ENCODE measurements at regions not wholly inside any gene's neighbourhood (a gene's known extent, or its start where the extent isn't known, plus 50 kb on each side); places are given as distances from the start of the nearest gene placed in this dataset.

- no peak overlapping the region for H3K4me2 ChIP-seq (ENCODE audit: extremely low read depth, insufficient read depth, low read length)
- no peak overlapping the region for H3K9ac ChIP-seq (ENCODE audit: insufficient read depth, low read length)
- H3K27me3 ChIP-seq (ENCODE audit: control insufficient read depth, insufficient read depth, low read length) = no peaks in the 10 kb centered on the region
- no peak overlapping the region for H2AFZ ChIP-seq (ENCODE audit: low read length)
- no peaks in the 10 kb centered on the region for H3K9me3 ChIP-seq (ENCODE audit: control insufficient read depth, insufficient read depth, low read depth, low read length)
- H4K20me1 ChIP-seq (ENCODE audit: control insufficient read depth, extremely low read depth, insufficient read depth, low read length) = no peaks in the 10 kb centered on the region
- no peak overlapping the region for H3K4me3 ChIP-seq (replicated peaks in 1 of 4; ENCODE audit: control extremely low read depth in 1 of 4, insufficient read depth in 1 of 4, low read depth in 3 of 4, low read length in 4 of 4)
- no peaks in the 10 kb centered on the region for H3K36me3 ChIP-seq (ENCODE audit: control insufficient read depth, insufficient read depth, low read length)
- DNase-seq (ENCODE audit: low read depth in 2 of 2) = no peak
- H3K27ac ChIP-seq (ENCODE audit: insufficient read depth, low read length) = no peak overlapping the region
- no peaks in the 10 kb centered on the region for H3K79me2 ChIP-seq (ENCODE audit: control insufficient read depth, insufficient read depth, low read length)
- no peaks in the 10 kb centered on the region for H3K4me1 ChIP-seq (ENCODE audit: control insufficient read depth, extremely low read depth, insufficient read depth, low read length)
- TF ChIP-seq CTCF (conservative IDR thresholded peaks at IDR 0.05 in 1 of 2, IDR thresholded peaks at IDR 0.05 in 1 of 2; ENCODE audit: low read depth in 1 of 2, low read length in 2 of 2) (no peak), EZH2 (IDR thresholded peaks at IDR 0.05; ENCODE audit: low read length, missing control alignments) (no peak)
Observed at GRCh38 chr15:72850833-72851232, 67.3 kb upstream of the ADPGK start.

GRCh38 chr15:72847806-72848205 is 64.2 kb upstream of the ADPGK start:
- no peaks in the 10 kb centered on the region for H3K9me3 ChIP-seq (ENCODE audit: control insufficient read depth, insufficient read depth, low read depth, low read length)
- H3K27me3 ChIP-seq (ENCODE audit: control insufficient read depth, insufficient read depth, low read length) = no peaks in the 10 kb centered on the region
- no peak overlapping the region for H3K4me3 ChIP-seq (replicated peaks in 1 of 4; ENCODE audit: control extremely low read depth in 1 of 4, insufficient read depth in 1 of 4, low read depth in 3 of 4, low read length in 4 of 4)
- H3K4me2 ChIP-seq (ENCODE audit: extremely low read depth, insufficient read depth, low read length) = no peak overlapping the region
- DNase-seq (ENCODE audit: low read depth in 2 of 2) = no peak
- no peak overlapping the region for H3K9ac ChIP-seq (ENCODE audit: insufficient read depth, low read length)
- no peaks in the 10 kb centered on the region for H3K36me3 ChIP-seq (ENCODE audit: control insufficient read depth, insufficient read depth, low read length)
- no peak overlapping the region for H2AFZ ChIP-seq (ENCODE audit: low read length)
- no peak overlapping the region for H3K27ac ChIP-seq (ENCODE audit: insufficient read depth, low read length)
- TF ChIP-seq CTCF (conservative IDR thresholded peaks at IDR 0.05 in 1 of 2, IDR thresholded peaks at IDR 0.05 in 1 of 2; ENCODE audit: low read depth in 1 of 2, low read length in 2 of 2) (no peak), EZH2 (IDR thresholded peaks at IDR 0.05; ENCODE audit: low read length, missing control alignments) (no peak)
- no peaks in the 10 kb centered on the region for H4K20me1 ChIP-seq (ENCODE audit: control insufficient read depth, extremely low read depth, insufficient read depth, low read length)
- no peaks in the 10 kb centered on the region for H3K79me2 ChIP-seq (ENCODE audit: control insufficient read depth, insufficient read depth, low read length)
- H3K4me1 ChIP-seq (ENCODE audit: control insufficient read depth, extremely low read depth, insufficient read depth, low read length) = no peaks in the 10 kb centered on the region

GRCh38 chr15:72847033-72847432 is 63.5 kb upstream of the ADPGK start:
- Histone ChIP-seq H2AFZ (ENCODE audit: low read length) (no peak overlapping the region), H3K4me2 (ENCODE audit: extremely low read depth, insufficient read depth, low read length) (no peak overlapping the region), H3K36me3 (ENCODE audit: control insufficient read depth, insufficient read depth, low read length) (no peaks in the 10 kb centered on the region), H3K4me1 (ENCODE audit: control insufficient read depth, extremely low read depth, insufficient read depth, low read length) (no peaks in the 10 kb centered on the region), H3K9me3 (ENCODE audit: control insufficient read depth, insufficient read depth, low read depth, low read length) (no peaks in the 10 kb centered on the region), H3K9ac (ENCODE audit: insufficient read depth, low read length) (no peak overlapping the region), H3K27me3 (ENCODE audit: control insufficient read depth, insufficient read depth, low read length) (no peaks in the 10 kb centered on the region), H3K27ac (ENCODE audit: insufficient read depth, low read length) (no peak overlapping the region), H4K20me1 (ENCODE audit: control insufficient read depth, extremely low read depth, insufficient read depth, low read length) (no peaks in the 10 kb centered on the region), H3K79me2 (ENCODE audit: control insufficient read depth, insufficient read depth, low read length) (no peaks in the 10 kb centered on the region), H3K4me3 (replicated peaks in 1 of 4; ENCODE audit: control extremely low read depth in 1 of 4, insufficient read depth in 1 of 4, low read depth in 3 of 4, low read length in 4 of 4) (no peak overlapping the region)
- no peak for DNase-seq (ENCODE audit: low read depth in 2 of 2)
- no peak for TF ChIP-seq EZH2 (IDR thresholded peaks at IDR 0.05; ENCODE audit: low read length, missing control alignments)
- TF ChIP-seq CTCF (conservative IDR thresholded peaks at IDR 0.05 in 1 of 2, IDR thresholded peaks at IDR 0.05 in 1 of 2; ENCODE audit: low read depth in 1 of 2, low read length in 2 of 2) = no peak
